Suppressor macrophage treated with lipopolysaccharide for 4 hours (primary cell): ENCODE measurements at regions not wholly inside any gene's neighbourhood (a gene's known extent, or its start where the extent isn't known, plus 50 kb on each side); places are given as distances from the start of the nearest gene placed in this dataset.
A peak's percentile ranks its signal among the peaks of the same experiment; 100 is the strongest.

Experiments
- DNase-seq: peaks from one replicate; pipeline ENCODE4 v3.0.0-alpha.2; 2020

DNA sequence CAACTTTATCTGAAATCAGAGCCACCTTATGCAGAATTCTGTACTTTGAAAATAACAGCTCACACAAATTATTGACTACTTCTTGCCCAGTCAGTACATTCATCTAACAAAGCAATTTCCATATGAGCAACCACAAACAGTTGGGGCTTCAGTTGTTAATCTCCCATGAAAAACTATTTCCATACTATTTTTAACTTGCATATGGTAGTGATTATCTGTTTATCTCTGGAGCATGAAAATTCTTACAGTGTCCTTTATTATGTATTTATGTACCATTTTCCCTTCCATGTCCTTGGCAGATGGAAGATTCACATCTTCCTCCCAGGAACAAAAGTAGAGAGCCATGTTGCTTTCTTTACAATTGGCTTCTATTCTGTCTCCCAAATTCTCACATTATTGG is 285.7 kb downstream of the CRPPA start:
- no peak for DNase-seq

GRCh38 chr7:16130111-16131110 is 290.9 kb downstream of the CRPPA start:
- DNase-seq = no peak

DNA sequence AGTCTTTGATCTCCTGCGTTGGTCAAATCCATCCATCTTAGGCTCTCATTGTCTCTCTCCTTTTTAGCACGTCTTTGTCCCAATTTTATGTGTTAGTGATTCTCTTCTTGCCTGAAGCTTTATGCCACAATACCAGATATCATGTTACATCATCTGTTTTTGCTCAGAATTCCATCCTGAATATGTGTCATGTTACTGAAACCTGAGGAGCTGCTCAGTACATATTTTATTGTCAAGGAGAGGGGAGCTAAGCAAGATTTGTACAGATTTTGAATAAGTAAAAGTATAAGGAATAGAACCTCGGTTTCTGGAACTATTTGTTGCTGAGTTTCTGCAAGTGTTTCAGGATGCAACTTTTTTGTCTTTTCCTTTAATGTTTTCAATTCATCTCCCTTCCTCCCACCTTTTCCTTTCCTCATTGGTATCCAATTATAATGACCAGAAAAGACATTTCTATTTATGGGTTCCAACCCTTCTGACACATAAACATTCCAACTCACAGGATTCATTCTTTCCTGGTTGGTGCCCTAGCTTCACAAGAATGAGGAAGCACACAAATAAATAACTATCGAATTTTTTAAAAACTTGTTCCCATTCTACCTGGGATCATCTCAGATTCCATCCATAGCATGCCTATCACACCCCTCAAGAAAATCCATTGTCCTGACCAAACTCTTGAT is 291.8 kb downstream of the CRPPA start:
- no peak for DNase-seq

GRCh38 chr7:16123117-16123770 is 298.1 kb downstream of the CRPPA start:
- no peak for DNase-seq

DNA sequence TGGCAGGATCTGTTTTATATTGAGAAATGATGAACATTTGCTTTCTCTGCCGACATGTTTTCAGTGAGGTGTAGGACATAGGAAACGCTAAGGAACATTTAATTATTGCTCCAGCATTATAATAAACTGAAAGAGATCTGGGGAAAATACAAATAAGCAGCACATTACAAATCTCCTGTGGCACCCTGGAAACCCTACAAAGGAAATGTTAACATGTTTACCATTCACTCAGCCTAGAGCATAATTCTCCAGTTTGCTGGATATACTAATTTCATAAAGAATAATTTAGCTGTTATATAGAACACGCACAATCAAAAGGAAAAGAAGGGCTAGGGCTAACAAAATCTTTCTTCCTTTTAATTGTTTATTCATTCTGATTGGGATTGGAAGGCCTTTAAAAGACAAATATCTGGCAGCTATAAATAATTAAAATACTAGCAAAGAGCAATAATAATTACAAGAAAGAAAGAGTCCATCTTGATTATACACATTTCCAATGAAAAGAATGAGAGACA is 299.4 kb downstream of the CRPPA start:
- no peak for DNase-seq

GRCh38 chr7:16115374-16115773 is 306.0 kb downstream of the CRPPA start:
- no peak for DNase-seq

GRCh38 chr7:16114633-16115032 is 306.7 kb downstream of the CRPPA start:
- no peak for DNase-seq

GRCh38 chr7:16114071-16114470 is 307.3 kb downstream of the CRPPA start:
- DNase-seq = no peak

DNA sequence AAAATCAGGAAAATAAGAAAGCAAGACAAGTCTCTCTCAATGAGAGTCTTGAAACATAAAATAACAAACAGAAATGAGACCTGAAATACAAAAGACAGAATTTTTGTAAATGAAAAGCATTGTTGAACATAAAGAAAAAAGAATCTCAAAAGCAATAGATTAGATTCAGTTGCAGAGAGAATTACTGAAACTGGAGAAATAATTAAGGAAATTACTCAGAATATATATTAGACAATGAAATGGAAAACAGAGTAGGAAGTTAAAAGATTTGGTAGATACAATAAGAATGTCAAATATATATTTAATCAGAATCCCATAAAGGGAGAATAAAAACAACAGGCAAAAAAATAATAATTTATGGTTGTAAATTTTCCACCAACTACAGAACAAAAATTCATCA is 308.3 kb downstream of the CRPPA start:
- no peak for DNase-seq

GRCh38 chr7:16106869-16107268 is 314.5 kb downstream of the CRPPA start:
- no peak for DNase-seq

DNA sequence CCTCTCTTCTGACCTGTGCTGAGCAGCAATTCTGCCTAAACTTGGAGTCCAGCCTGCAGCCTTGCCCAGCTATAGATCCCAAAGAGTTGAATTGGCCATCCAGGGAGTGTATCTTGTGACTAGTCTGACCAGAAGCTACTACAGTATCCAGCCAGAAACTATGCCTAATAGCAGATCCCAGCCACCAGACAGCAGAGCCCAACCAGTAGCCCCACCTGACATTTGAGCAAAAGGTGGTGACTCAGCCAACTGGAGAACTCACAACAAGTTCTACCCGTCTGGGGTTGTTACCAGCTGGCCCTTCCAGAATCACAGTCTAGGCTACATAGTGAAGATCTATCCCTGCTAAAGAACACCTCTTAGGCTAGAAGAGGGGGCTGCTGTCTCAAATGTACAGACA is 315.0 kb downstream of the CRPPA start:
- DNase-seq = no peak

GRCh38 chr7:16099302-16099849 is 322.0 kb downstream of the CRPPA start:
- no peak for DNase-seq

DNA sequence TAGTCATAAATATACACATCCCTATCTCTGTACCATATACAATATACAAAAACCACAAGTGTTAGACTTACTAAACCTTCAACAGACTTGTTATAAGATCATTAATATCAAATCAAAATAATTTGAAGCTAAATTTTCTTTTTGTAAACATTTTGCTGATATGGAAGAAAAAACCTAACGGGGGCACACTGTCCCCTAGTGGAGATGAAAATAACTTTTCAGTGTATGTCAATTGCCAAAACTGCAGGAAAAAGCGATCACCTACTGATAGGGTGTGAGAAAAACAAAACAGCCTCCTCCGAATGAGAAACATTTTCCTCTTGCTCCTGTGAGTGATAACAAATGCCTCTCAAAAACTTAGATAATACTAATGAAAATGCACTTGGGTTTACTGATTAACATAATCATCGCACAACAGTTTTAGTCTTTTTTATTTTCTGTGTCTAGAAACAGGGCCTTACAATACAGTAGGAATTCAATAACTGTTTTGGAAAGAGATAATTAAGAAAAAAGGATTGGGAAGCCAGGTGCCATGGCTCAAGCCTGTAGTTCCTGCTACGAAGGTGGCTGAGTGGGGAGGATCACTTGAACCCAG is 322.7 kb downstream of the CRPPA start:
- peak; percentile 6 for DNase-seq

- DNase-seq = no peak
Measured at GRCh38 chr7:16098058-16098457, 323.3 kb downstream of the CRPPA start.

DNA sequence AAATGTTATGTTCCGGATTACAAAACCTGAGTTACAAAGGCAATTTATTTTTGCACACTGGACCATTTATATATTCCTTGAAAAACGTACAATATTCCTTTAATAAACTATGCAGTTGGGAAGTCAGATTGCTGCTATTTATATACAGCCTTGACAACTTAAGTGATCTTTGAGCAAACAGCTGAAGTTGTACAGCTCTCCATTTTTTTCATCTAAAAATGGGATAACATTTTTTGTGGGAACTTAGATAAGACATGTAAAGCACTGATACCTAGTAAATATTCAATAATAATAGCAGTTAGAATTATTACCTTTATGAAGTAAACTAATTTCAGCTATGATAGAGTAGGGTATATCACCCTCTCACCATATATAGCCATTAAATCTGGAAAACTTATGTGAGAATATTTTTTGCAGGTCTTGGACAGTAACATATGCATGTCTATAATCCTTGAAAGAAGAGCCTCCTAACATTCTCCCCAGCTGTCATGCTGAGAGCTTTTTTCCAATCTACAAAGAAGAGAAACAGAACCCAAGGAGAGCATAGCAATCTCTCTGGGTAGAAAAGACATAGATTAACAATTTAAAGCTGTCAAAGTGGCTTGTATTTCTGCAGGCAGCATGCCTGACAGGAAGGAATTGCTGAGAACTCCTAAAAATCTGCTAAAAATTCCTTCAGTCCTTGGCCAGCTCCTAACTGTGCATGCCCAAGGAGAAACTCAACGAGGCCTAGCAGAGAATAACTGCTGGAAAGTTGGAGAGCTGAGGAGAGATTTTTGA is 326.0 kb downstream of the CRPPA start:
- DNase-seq = no peak

DNA sequence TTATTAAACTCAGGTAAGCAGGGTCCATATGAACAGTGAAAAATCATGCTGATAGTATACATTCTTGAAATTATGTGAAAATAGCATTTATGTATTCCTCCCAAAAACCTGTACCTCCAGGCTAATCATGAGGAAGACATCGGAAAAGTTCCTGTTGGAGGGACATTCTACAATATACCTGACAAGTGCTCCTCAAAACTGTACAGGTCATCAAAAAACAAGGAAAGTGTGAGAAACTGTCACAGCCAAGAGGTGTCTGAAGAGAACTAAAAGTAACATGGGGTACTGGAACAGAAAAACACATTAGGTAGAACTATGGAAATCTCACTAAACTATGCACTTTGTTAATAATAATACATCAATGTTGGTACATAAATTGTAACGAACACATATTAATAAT is 326.7 kb downstream of the CRPPA start:
- DNase-seq = no peak

- DNase-seq = no peak
Measured at GRCh38 chr7:16092711-16093110, 328.6 kb downstream of the CRPPA start.

DNA sequence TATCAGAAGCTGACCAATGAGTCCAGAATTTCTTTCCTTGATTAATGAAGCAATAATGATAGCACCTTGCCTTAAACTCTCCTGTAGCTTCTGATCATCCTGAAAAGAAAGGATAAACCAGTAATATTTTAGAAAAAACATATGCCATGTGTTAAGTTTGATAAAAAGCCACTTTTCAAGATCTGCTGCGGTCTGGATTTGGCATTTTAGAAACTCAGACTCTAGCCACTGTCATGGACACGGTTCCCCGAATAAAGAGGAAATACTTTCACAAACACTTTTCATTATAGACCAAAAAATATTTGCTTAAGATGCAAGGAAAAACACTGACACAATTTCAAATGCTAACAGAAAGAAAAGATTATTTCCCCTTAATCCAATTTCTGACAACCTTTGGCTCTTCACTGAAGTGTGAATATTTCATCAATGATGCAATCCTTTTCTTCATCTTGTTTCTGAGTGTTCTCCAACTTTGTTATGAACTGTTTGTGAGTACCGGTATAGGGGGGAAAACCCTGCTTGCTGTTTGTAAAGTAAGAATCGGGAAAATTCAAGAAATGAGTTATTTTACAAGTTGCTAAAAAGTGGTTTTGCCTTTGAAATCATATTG is 329.5 kb downstream of the CRPPA start:
- no peak for DNase-seq

DNA sequence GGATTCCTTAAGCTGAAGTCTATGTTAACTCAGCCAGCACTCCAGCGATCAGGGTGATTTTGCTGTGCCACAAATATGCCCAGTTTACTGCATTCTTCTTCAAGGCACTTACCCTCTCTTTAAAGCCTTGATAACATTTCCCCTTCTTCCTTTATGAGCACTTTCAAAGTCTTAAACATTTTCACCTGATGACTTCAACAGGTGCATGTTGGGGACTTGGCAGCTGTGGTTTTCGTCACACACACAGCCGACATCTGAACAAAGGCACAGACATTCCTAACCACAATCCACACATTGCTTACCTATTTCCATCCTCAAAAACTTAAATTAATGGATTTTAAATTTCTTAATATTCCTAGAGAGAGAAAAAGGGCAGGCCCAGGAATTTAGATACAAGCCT is 331.5 kb downstream of the CRPPA start:
- DNase-seq = no peak

DNA sequence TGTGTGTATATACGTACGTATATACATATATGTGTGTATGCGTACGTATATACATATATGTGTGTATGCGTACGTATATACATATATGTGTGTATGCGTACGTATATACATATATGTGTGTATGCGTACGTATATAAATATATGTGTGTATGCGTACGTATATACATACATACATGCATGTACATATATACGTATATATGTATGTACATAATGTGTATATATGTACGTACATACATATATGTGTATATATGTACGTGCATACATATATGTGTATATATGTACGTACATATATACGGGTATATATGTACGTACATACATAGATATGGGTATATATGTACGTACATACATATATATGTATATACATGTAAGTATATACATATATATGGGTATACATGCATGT is 332.1 kb downstream of the CRPPA start:
- DNase-seq = no peak

- DNase-seq = no peak
Measured at GRCh38 chr7:16086743-16087142, 334.6 kb downstream of the CRPPA start.
